ENCODE measurements at regions not wholly inside any gene's neighbourhood (a gene's known extent, or its start where the extent isn't known, plus 50 kb on each side); places are given as distances from the start of the nearest gene placed in this dataset.

- TF ChIP-seq CTCF (conservative IDR thresholded peaks at IDR 0.05; ENCODE audit: low read length) (no peak), EZH2phosphoT487 (IDR thresholded peaks at IDR 0.05; ENCODE audit: borderline replicate concordance) (no peak)
Observed at GRCh38 chr2:103410221-103410620, 648.4 kb downstream of the TMEM182 start.
